ENCODE measurements at regions not wholly inside any gene's neighbourhood (a gene's known extent, or its start where the extent isn't known, plus 50 kb on each side); places are given as distances from the start of the nearest gene placed in this dataset.

GRCh38 chr7:46960970-46961369 lies 620.9 kb downstream of the TNS3 start:
- no peak overlapping the region for H3K27ac Mint-ChIP-seq (ENCODE audit: unreplicated experiment)

GRCh38 chr7:46957195-46957594 lies 624.7 kb downstream of the TNS3 start:
- Histone ChIP-seq H3K27me3 (ENCODE audit: insufficient read depth, low read length) (no peaks in the 10 kb centered on the region), H3K79me2 (ENCODE audit: insufficient read depth, low read length) (no peaks in the 10 kb centered on the region), H3K27ac (ENCODE audit: low read depth, low read length) (no peak overlapping the region), H3K9me3 (ENCODE audit: insufficient read depth, low read depth, low read length) (no peaks in the 10 kb centered on the region), H3K9ac (ENCODE audit: low read length) (no peak overlapping the region), H3K4me2 (ENCODE audit: low read length) (no peak overlapping the region), H2AFZ (ENCODE audit: low read depth, low read length) (no peak overlapping the region), H3K4me3 (ENCODE audit: insufficient read depth, low read depth, low read length) (no peak overlapping the region), H3K36me3 (ENCODE audit: insufficient read depth, low read length) (no peaks in the 10 kb centered on the region), H3K4me1 (ENCODE audit: insufficient read depth, low read length) (no peaks in the 10 kb centered on the region), H4K20me1 (ENCODE audit: insufficient read depth, low read length) (no peaks in the 10 kb centered on the region)
- Mint-ChIP-seq H3K4me1 (ENCODE audit: low read depth, unreplicated experiment) (no peaks in the 10 kb centered on the region), H3K4me3 (ENCODE audit: unreplicated experiment) (no peak overlapping the region), H3K9me3 (ENCODE audit: unreplicated experiment) (peaks cover 5% of the 10 kb centered on the region), H3K27me3 (ENCODE audit: low read depth, unreplicated experiment) (no peaks in the 10 kb centered on the region), H3K27ac (ENCODE audit: unreplicated experiment) (no peak overlapping the region), H3K36me3 (ENCODE audit: low read depth, unreplicated experiment) (no peaks in the 10 kb centered on the region)
- FAIRE-seq (peak; percentile 39), DNase-seq (ENCODE audit: low read depth) (no peak)
- no peak for TF ChIP-seq CTCF (IDR thresholded peaks at IDR 0.05; ENCODE audit: insufficient read depth, low read depth, low read length)
- no peak for TF ChIP-seq EZH2 (IDR thresholded peaks at IDR 0.05; ENCODE audit: insufficient read depth, low read length)

More at GRCh38 chr7:46960970-46961369, 620.9 kb downstream of the TNS3 start:
- Histone ChIP-seq H3K4me1 (ENCODE audit: insufficient read depth, low read length) (no peaks in the 10 kb centered on the region), H3K9ac (ENCODE audit: low read length) (no peak overlapping the region), H3K79me2 (ENCODE audit: insufficient read depth, low read length) (no peaks in the 10 kb centered on the region), H3K27ac (ENCODE audit: low read depth, low read length) (no peak overlapping the region), H4K20me1 (ENCODE audit: insufficient read depth, low read length) (no peaks in the 10 kb centered on the region), H3K27me3 (ENCODE audit: insufficient read depth, low read length) (no peaks in the 10 kb centered on the region), H3K9me3 (ENCODE audit: insufficient read depth, low read depth, low read length) (no peaks in the 10 kb centered on the region), H2AFZ (ENCODE audit: low read depth, low read length) (no peak overlapping the region), H3K4me3 (ENCODE audit: insufficient read depth, low read depth, low read length) (no peak overlapping the region), H3K36me3 (ENCODE audit: insufficient read depth, low read length) (no peaks in the 10 kb centered on the region), H3K4me2 (ENCODE audit: low read length) (no peak overlapping the region)
- TF ChIP-seq CTCF (IDR thresholded peaks at IDR 0.05; ENCODE audit: insufficient read depth, low read depth, low read length), result no peak
- no peak for TF ChIP-seq EZH2 (IDR thresholded peaks at IDR 0.05; ENCODE audit: insufficient read depth, low read length)
- DNase-seq (ENCODE audit: low read depth), result peak; percentile 39
- H3K9me3 Mint-ChIP-seq (ENCODE audit: unreplicated experiment), result peaks cover 15% of the 10 kb centered on the region
- H3K4me1 Mint-ChIP-seq (ENCODE audit: low read depth, unreplicated experiment), result no peaks in the 10 kb centered on the region
- no peak overlapping the region for H3K4me3 Mint-ChIP-seq (ENCODE audit: unreplicated experiment)
- no peaks in the 10 kb centered on the region for H3K36me3 Mint-ChIP-seq (ENCODE audit: low read depth, unreplicated experiment)
- no peaks in the 10 kb centered on the region for H3K27me3 Mint-ChIP-seq (ENCODE audit: low read depth, unreplicated experiment)
- FAIRE-seq, result no peak

DNA sequence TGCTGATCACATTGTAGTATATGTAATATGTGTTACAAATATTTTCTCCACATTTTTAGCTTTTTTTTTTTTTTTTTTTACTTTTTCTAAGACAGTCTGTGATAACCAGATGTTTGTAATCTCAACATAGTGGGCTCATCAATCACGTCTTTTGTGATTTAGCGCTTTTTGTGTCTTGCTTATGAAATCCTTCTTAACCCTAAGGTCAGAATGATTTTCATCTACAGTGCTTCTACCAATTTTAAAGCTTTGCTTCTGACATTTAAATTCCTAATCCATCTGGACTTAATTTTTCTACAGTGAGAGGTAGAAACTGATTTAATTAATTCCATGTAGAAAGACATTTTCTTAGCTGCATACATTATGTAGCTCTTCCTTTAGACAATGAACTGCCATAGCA lies 626.4 kb downstream of the TNS3 start:
- FAIRE-seq, result no peak
- no peak overlapping the region for H3K4me3 ChIP-seq (ENCODE audit: insufficient read depth, low read depth, low read length)
- DNase-seq (ENCODE audit: low read depth), result no peak
- no peaks in the 10 kb centered on the region for H3K36me3 Mint-ChIP-seq (ENCODE audit: low read depth, unreplicated experiment)
- H3K27me3 Mint-ChIP-seq (ENCODE audit: low read depth, unreplicated experiment), result peaks cover 1% of the 10 kb centered on the region
- no peak overlapping the region for H3K9ac ChIP-seq (ENCODE audit: low read length)
- H2AFZ ChIP-seq (ENCODE audit: low read depth, low read length), result no peak overlapping the region
- no peak overlapping the region for H3K27ac Mint-ChIP-seq (ENCODE audit: unreplicated experiment)
- no peaks in the 10 kb centered on the region for H3K9me3 ChIP-seq (ENCODE audit: insufficient read depth, low read depth, low read length)
- H3K36me3 ChIP-seq (ENCODE audit: insufficient read depth, low read length), result no peaks in the 10 kb centered on the region
- no peak overlapping the region for H3K4me3 Mint-ChIP-seq (ENCODE audit: unreplicated experiment)
- no peaks in the 10 kb centered on the region for H3K4me1 Mint-ChIP-seq (ENCODE audit: low read depth, unreplicated experiment)
- no peaks in the 10 kb centered on the region for H3K4me1 ChIP-seq (ENCODE audit: insufficient read depth, low read length)
- no peaks in the 10 kb centered on the region for H3K27me3 ChIP-seq (ENCODE audit: insufficient read depth, low read length)
- no peak for TF ChIP-seq CTCF (IDR thresholded peaks at IDR 0.05; ENCODE audit: insufficient read depth, low read depth, low read length)
- TF ChIP-seq EZH2 (IDR thresholded peaks at IDR 0.05; ENCODE audit: insufficient read depth, low read length), result no peak
- H3K9me3 Mint-ChIP-seq (ENCODE audit: unreplicated experiment), result peaks cover 2% of the 10 kb centered on the region
- H4K20me1 ChIP-seq (ENCODE audit: insufficient read depth, low read length), result no peaks in the 10 kb centered on the region
- no peak overlapping the region for H3K27ac ChIP-seq (ENCODE audit: low read depth, low read length)
- H3K79me2 ChIP-seq (ENCODE audit: insufficient read depth, low read length), result no peaks in the 10 kb centered on the region
- H3K4me2 ChIP-seq (ENCODE audit: low read length), result no peak overlapping the region
